Nucleus accumbens (tissue), 56 donors: ENCODE measurements at regions not wholly inside any gene's neighbourhood (a gene's known extent, or its start where the extent isn't known, plus 50 kb on each side); places are given as distances from the start of the nearest gene placed in this dataset.

Experiments used
- DNase-seq, 56 donors: peaks; one replicate each; lab custom pipeline; 2025; lab: John Stamatoyannopoulos, UW

GRCh38 chr3:106714400-106714799, 662.8 kb upstream of the CCDC54 start:
- DNase-seq, result no peak

DNA sequence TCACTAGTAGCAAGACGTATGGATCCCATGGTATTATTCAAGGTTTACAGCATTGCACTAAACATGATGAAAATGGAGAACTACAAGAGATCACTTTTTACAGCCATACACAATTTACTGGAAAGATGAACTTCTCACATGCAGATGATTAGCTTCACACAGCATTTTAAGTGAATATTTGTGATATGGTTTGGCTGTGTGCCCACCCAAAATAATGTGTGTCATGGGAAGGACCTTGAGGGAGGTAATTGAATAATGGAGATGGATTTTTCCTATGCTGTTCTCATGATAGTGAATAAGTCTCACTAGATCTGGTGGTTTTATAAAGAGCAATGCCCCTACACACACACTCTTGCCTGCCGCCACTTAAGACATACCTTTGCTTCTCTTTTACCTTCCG, 662.0 kb upstream of the CCDC54 start:
- DNase-seq, result no peak

DNA sequence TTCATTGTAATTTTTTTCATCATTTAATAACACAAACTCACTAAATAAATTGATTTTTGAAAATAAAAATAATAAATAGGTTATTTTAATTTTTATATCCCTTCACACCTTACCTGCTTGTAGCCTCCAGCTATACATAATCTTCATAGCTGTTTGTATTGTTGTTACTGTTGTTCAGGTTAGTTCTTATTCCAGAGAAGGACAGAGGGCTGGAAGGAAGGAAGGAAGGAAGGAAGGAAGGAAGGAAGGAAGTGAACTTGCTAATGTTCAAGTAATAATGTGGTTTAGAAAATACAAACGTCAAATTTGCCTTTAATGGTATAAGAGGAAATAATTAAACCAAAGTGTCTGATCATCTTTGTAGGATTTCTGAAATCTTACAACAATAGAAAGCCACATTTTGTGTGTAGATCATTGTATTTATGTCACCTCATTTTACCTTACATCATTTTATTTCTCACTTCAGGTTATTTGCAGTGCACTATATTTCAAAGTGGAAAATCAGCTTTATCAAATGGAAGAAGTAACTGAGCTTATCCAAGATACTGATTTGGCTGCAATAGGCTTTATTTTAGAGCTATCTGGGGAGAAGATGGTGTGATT, 660.0 kb upstream of the CCDC54 start:
- DNase-seq, result no peak

GRCh38 chr3:106719077-106719476, 658.2 kb upstream of the CCDC54 start:
- no peak for DNase-seq

- no peak for DNase-seq
Observed at GRCh38 chr3:106719583-106719982, 657.7 kb upstream of the CCDC54 start.

GRCh38 chr3:106720510-106720909, 656.7 kb upstream of the CCDC54 start:
- DNase-seq, result no peak

DNA sequence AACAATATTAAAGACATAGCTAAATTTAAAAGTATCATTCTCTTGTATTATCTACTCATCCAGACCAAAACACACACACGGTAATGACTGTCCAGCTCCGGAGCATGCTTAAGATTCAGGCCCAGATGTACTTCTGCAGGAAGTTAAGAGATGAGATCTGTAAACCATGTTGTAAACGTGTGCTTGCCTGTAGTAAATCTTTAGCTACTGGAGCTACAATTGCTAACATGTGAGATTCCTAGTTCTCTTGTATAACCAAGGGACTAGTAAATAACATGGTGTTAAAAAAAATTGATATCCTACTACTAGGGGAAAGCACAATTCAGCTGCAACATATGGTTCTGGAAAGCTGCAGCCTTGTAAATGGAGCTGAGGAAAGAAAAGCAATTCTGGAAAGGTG, 651.7 kb upstream of the CCDC54 start:
- no peak for DNase-seq

- DNase-seq, result no peak
Observed at GRCh38 chr3:106728315-106729098, 648.7 kb upstream of the CCDC54 start.

DNA sequence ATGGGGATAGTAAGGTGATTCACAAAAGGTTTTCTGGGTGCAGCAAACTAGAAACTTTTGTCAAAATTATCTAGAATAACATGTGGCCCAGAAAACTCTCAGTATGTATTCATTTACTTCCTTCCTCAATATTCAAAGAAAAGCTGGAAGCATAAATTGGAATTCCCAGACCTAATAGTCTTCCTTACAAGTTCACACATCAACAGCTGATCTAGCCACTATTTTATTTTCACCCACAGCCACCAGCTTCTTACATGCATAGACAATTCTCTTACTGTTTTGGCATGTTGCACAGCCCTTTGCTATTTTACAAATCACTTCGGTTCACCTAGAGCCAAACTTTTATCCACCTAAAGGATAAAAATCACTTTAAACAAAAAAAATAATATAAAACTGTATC, 647.8 kb upstream of the CCDC54 start:
- DNase-seq, result no peak

GRCh38 chr3:106731230-106731629, 646.0 kb upstream of the CCDC54 start:
- no peak for DNase-seq

- DNase-seq, result no peak
Observed at GRCh38 chr3:106734712-106735111, 642.5 kb upstream of the CCDC54 start.

DNA sequence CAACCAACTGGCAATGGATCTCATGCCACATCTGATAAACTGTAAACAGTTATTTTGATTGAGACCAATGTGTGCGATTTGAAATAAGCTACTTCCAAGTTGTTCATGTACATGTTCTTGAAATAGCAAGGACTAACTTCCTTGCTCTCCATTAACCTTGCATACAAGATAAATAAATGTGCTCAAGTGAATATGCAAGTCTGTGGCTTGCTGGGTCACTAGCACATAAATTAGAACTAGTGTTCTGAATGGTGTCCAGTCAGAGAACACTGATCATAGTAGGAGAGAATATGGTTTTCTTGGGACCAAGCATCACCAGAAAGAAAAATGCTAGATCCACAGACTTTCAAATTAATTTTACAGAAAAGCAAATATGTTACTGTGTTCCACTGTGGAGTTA, 640.0 kb upstream of the CCDC54 start:
- no peak for DNase-seq

GRCh38 chr3:106740116-106740515, 637.1 kb upstream of the CCDC54 start:
- DNase-seq, result no peak

DNA sequence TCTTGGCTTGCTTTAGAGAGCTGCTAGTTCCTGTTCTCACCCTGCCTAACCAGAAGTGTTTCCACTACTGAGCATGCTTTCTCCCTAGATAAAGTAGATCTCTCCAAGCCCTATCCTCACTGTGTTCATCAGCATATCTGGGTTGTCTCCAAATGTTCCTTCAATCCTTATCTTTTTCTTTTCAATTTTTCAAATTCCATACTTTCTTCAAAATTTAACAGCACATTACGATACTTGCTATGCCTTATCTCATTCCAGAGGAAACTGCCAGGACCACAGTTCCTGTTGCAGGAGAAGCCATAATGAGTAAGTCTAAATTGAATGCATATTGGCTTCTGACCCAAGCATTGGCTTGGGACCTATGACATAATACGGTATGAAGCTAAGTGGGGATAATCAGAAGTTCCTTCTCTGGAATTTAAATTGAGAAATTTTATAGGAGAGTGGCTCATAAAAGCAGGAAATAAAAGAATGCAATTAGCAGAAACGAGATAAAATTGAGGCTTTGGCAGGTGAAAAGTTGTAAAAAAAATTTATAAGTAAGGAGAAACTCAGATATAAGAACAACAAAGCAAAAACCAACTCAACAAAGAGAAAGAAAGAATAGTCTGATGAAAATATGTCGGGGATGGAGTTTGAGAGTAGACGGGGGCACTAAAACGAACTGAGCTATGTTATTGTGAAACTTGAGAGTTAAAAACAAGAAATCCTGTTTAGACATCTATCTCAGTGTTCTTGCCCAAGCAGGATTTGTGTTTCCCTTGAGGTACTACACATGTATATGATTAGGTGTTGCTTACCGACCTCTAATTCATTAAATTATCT, 631.7 kb upstream of the CCDC54 start:
- no peak for DNase-seq

DNA sequence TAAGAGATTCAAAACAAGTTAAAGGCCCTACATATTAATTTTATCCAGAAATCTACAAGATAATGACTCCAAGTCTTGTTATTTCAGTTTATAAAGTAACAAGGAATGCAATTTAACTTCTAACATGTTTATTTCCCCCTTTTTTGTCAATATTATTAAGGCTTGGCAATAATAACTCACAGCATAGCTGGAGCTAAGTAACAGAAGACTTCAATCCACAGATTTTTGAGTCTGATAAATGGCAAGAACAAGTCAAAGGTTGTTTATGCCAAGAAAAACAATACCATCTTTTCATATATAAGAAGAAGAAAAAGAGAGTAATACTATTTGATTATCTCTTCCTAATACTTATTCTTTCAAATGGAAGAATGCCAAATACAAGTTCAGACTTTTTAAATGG, 631.0 kb upstream of the CCDC54 start:
- DNase-seq, result no peak

DNA sequence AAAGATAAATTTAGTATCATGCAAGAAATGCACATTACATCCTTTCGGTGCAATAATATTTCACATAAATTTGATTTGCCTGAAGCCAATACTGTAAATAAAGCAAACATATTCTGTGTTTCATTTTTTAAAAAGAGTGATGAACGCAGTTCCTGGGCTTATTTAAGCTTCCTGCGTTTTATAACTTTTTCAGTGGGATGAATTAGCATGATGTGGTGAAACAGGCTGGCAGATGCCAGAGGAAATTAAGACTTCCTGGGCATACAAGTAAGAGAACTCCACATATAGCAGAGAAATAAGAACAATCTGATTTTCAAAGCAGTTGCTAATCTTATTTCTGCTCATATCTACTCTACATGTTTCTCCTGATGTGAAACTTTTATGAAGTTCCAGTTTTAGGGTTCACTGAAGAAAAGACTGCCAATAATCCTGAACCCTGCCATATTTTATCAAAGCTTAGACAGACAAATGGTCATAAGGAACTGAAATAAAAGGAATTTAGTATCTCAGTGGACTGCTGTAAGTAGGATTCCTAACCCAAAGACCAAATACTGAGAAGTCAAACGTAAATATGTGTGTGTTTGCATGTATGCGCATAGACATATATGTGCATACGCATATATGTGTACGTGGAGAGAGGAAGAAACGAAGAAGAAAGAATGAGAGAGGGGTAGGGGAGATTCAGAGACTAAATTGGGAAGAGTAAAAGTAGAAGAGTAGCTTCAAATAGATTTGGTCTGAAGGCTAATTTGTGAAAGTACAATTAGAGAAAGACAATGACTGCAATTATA, 628.6 kb upstream of the CCDC54 start:
- no peak for DNase-seq

GRCh38 chr3:106750092-106750491, 627.1 kb upstream of the CCDC54 start:
- DNase-seq, result no peak

DNA sequence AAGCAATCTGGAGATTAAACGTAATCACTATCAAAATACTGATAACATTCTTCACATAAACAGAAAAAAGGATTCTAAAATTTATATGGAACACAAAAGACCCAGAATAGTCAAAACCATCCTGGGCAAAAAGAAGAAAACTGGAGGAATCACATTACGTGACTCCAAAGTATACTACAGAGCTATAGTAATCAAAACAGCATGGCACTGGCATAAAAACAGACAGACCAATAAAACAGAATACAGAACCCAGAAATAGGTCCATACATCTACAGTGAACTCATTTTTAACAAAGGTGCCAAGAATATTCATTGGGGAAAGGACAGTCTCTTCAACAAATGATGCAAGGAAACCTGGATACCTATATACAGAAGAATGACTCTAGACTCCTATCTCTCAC, 621.9 kb upstream of the CCDC54 start:
- no peak for DNase-seq

GRCh38 chr3:106756901-106757300, 620.3 kb upstream of the CCDC54 start:
- DNase-seq, result no peak

GRCh38 chr3:106758459-106758858, 618.8 kb upstream of the CCDC54 start:
- no peak for DNase-seq

- DNase-seq, result no peak
Observed at GRCh38 chr3:106759731-106760130, 617.5 kb upstream of the CCDC54 start.
